B cell (primary cell): ENCODE measurements at regions not wholly inside any gene's neighbourhood (a gene's known extent, or its start where the extent isn't known, plus 50 kb on each side); places are given as distances from the start of the nearest gene placed in this dataset.

Source experiments
- ATAC-seq: fragments of 200-7000 bp; cut with Tn5 transposase; one replicate; pipeline ENCODE4 v1.10.0; 2021; ENCODE audit warnings: low read depth, mild to moderate bottlenecking, moderate number of reproducible peaks, moderate library complexity
- CTCF ChIA-PET: fragments of 350-600 bp; sonication (Branson Sonifier 250); formaldehyde crosslinking; loops from one replicate; lab custom pipeline; 2021; ENCODE audit warnings: antibody characterized with exemption, inconsistent platforms; lab: Charles Lee
- POLR2A ChIA-PET: fragments of 350-600 bp; sonication (Branson Sonifier 250); formaldehyde crosslinking; loops from one replicate; lab custom pipeline; 2021; ENCODE audit warnings: antibody characterized with exemption; lab: Charles Lee
- DNase-seq: peaks from one replicate; pipeline ENCODE4 v3.0.0; 2013
- H2AFZ ChIP-seq: 2 replicates; pipeline ENCODE4 v1.6.1; 2012; ENCODE audit warnings: mild to moderate bottlenecking, low read depth, low read length; ENCODE audit not compliant: insufficient read depth, poor library complexity, severe bottlenecking
- H3K27ac ChIP-seq, 2 donors: 1 replicate in 1 of 2; 2 replicates in 1 of 2; pipeline ENCODE4 v1.5.1; 2012 to 2013; ENCODE audit warnings: low read length in 2 of 2, mild to moderate bottlenecking in 2 of 2, moderate library complexity in 1 of 2
- H3K27me3 ChIP-seq, 4 experiments: fragments of 200-600 bp in 1 of 4; sonication (generic) in 1 of 4; replicated peaks in 1 of 4; 1 replicate in 2 of 4; 2 replicates in 2 of 4; pipeline versions ENCODE4 v1.6.1 to v1.7.0; 2013 to 2016; ENCODE audit warnings: low read length in 3 of 4, mild to moderate bottlenecking in 2 of 4, mixed read lengths in 1 of 4, moderate library complexity in 1 of 4; ENCODE audit not compliant: insufficient read depth in 4 of 4, control insufficient read depth in 3 of 4; ENCODE audit errors: control extremely low read depth in 1 of 4
- H3K36me3 ChIP-seq, 2 experiments: replicated peaks in 1 of 2; 1 replicate in 1 of 2; 2 replicates in 1 of 2; pipeline versions ENCODE4 v1.6.1 to v1.7.1; 2013; ENCODE audit warnings: low read length in 1 of 2; ENCODE audit not compliant: insufficient read depth in 2 of 2, control insufficient read depth in 1 of 2; ENCODE audit errors: control extremely low read depth in 1 of 2, extremely low read depth in 1 of 2
- H3K4me1 ChIP-seq, 2 donors: fragments of 200-600 bp in 1 of 2; sonication (generic) in 1 of 2; 1 replicate in 1 of 2; 2 replicates in 1 of 2; pipeline versions ENCODE4 v1.5.1 to v1.6.1; 2013 to 2017; ENCODE audit warnings: low read length in 2 of 2; ENCODE audit not compliant: control insufficient read depth in 2 of 2, insufficient read depth in 2 of 2
- H3K4me2 ChIP-seq: replicated peaks from 2 replicates; pipeline ENCODE3; 2012; ENCODE audit warnings: mild to moderate bottlenecking, low read depth, low read length; ENCODE audit not compliant: poor library complexity, severe bottlenecking
- H3K4me3 ChIP-seq, 5 experiments: fragments of 200-600 bp in 1 of 5; sonication (generic) in 1 of 5; 1 replicate in 3 of 5; 2 replicates in 2 of 5; pipeline versions ENCODE4 v1.5.1 to v1.7.0; 2011 to 2016; ENCODE audit warnings: low read length in 4 of 5, mild to moderate bottlenecking in 4 of 5, low read depth in 2 of 5, control low read depth in 1 of 5, moderate library complexity in 1 of 5; ENCODE audit not compliant: insufficient read depth in 1 of 5; ENCODE audit errors: control extremely low read depth in 1 of 5, extremely low read depth in 1 of 5
- H3K79me2 ChIP-seq: fragments of 200-600 bp; sonication (generic); one replicate; pipeline ENCODE4 v1.6.0; 2016; ENCODE audit warnings: low read length; ENCODE audit not compliant: control insufficient read depth, insufficient read depth
- H3K9ac ChIP-seq: fragments of 200-600 bp; sonication (generic); 2 replicates; pipeline ENCODE4 v1.6.1; 2017; ENCODE audit warnings: mild to moderate bottlenecking, low read length, moderate library complexity
- H3K9me3 ChIP-seq, 3 donors: one replicate each; pipeline versions ENCODE4 v1.6.1 to v1.7.1; 2013; ENCODE audit warnings: low read length in 2 of 3; ENCODE audit not compliant: control insufficient read depth in 2 of 3, insufficient read depth in 1 of 3; ENCODE audit errors: control extremely low read depth in 1 of 3
- H4K20me1 ChIP-seq: 2 replicates; pipeline ENCODE4 v1.6.0; 2012; ENCODE audit warnings: mild to moderate bottlenecking, low read length; ENCODE audit not compliant: insufficient read depth, control insufficient read depth, poor library complexity, severe bottlenecking
- H3K27ac Mint-ChIP-seq: one replicate; pipeline ENCODE4 v1.8.0; 2021; ENCODE audit warnings: mixed read lengths
- H3K27me3 Mint-ChIP-seq: one replicate; pipeline ENCODE4 v1.8.0; 2021; ENCODE audit warnings: mixed read lengths
- H3K4me1 Mint-ChIP-seq: one replicate; pipeline ENCODE4 v1.8.0; 2021; ENCODE audit warnings: mixed read lengths
- H3K4me3 Mint-ChIP-seq: one replicate; pipeline ENCODE4 v1.8.0; 2021; ENCODE audit warnings: mixed read lengths
- H3K9me3 Mint-ChIP-seq: one replicate; pipeline ENCODE4 v1.8.0; 2022; ENCODE audit warnings: mixed read lengths; ENCODE audit not compliant: insufficient read depth
- CTCF ChIP-seq: fragments of 200-600 bp; IDR thresholded peaks from one replicate; pipeline ENCODE4 v1.8.0; 2022; ENCODE audit warnings: antibody characterized with exemption, mild to moderate bottlenecking
- EZH2 ChIP-seq: IDR thresholded peaks from 2 replicates; pipeline ENCODE4 v1.6.1; 2012; ENCODE audit warnings: borderline replicate concordance, low read depth, mild to moderate bottlenecking, moderate library complexity, low read length; ENCODE audit not compliant: insufficient read depth, poor library complexity, severe bottlenecking
- WGBS: methylation state at CpG from one replicate; pipeline ENCODE4 v1.1.5; 2013; ENCODE audit warnings: missing lambda C conversion rate; ENCODE audit not compliant: insufficient coverage; 5-methylcytosine and 5-hydroxymethylcytosine counted together
- intact Hi-C: fragments of 100-400 bp; cut with micrococcal nuclease; formaldehyde crosslinking; loops from one replicate; pipeline ENCODE4 v1.10.0; 2022

DNA sequence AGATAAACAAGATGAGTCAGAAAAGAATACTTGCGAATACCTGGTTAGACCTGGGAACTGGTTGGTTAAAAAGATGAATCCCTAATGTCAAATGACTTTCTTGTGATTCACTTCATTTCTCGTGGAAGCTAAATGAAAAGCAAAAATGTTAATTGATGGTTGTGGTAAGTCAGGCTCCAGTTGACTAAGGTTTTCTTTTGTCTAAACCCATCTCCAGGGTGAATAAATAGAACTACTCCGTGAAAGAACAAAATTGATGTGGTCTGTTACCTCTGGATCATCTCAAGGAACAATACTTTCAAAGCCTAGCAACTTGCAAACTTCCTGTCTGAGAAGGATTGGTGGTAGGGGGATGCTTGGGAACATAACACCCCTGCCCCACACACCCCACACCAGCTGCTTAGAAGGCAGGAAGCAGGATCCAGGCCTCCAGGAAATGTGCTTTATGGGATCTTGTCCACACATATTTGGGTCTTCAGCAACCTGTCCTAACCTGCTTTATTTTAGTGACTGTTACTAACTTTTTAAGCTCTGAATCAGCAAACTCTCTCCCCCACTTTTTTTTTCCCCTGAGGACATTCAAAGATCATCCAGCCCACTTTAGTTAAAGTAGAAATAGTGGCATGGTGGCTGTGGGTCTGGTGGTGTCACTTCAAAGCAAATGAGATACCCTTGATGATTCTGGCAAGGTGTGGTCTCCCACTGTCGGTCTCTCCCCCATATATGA, 60.4 kb upstream of the PTHLH start:
- Histone ChIP-seq H3K27ac (no peak overlapping the region), H3K79me2 (no peaks in the 10 kb centered on the region), H4K20me1 (no peaks in the 10 kb centered on the region), H3K4me1 (no peaks in the 10 kb centered on the region), H3K36me3 (no peaks in the 10 kb centered on the region), H3K9ac (no peak overlapping the region), H3K27me3 (no peaks in the 10 kb centered on the region), H3K9me3 (peaks cover 0 to 3% (median 0%) of the 10 kb centered on the region in 3 donors), H3K4me2 (no peak overlapping the region), H3K4me3 (no peak overlapping the region), H2AFZ (no peak overlapping the region)
- CTCF ChIA-PET = no interaction called here
- no peak overlapping the region for H3K27ac Mint-ChIP-seq
- no peaks in the 10 kb centered on the region for H3K4me1 Mint-ChIP-seq
- ATAC-seq (no peak), DNase-seq (no peak)
- intact Hi-C loops = no loop called here
- no peaks in the 10 kb centered on the region for H3K27me3 Mint-ChIP-seq
- WGBS = 80% methylated on average over 1 of the region's 4 CpGs
- no peaks in the 10 kb centered on the region for H3K9me3 Mint-ChIP-seq
- no peak overlapping the region for H3K4me3 Mint-ChIP-seq
- TF ChIP-seq EZH2 = no peak
- no peak for TF ChIP-seq CTCF
- POLR2A ChIA-PET = no interaction called here

GRCh38 chr12:28033538-28033915, 61.0 kb upstream of the PTHLH start:
- no CpG with 5 or more reads among the region's 2 CpGs for WGBS
- Histone ChIP-seq H3K4me2 (no peak overlapping the region), H3K36me3 (no peaks in the 10 kb centered on the region), H2AFZ (no peak overlapping the region), H3K27me3 (no peaks in the 10 kb centered on the region), H3K79me2 (no peaks in the 10 kb centered on the region), H3K9ac (no peak overlapping the region), H4K20me1 (no peaks in the 10 kb centered on the region), H3K4me3 (no peak overlapping the region), H3K4me1 (no peaks in the 10 kb centered on the region), H3K9me3 (peaks cover 0 to under 1% (median 0%) of the 10 kb centered on the region in 3 donors), H3K27ac (no peak overlapping the region)
- no peak overlapping the region for H3K27ac Mint-ChIP-seq
- H3K27me3 Mint-ChIP-seq = no peaks in the 10 kb centered on the region
- H3K4me3 Mint-ChIP-seq = no peak overlapping the region
- intact Hi-C loops = no loop called here
- no peaks in the 10 kb centered on the region for H3K4me1 Mint-ChIP-seq
- POLR2A ChIA-PET = no interaction called here
- no peak for DNase-seq
- ATAC-seq = no peak
- CTCF ChIA-PET = no interaction called here
- no peaks in the 10 kb centered on the region for H3K9me3 Mint-ChIP-seq
- TF ChIP-seq CTCF (no peak), EZH2 (no peak)
